B cell (primary cell): ENCODE measurements at regions not wholly inside any gene's neighbourhood (a gene's known extent, or its start where the extent isn't known, plus 50 kb on each side); places are given as distances from the start of the nearest gene placed in this dataset.

Source experiments
- CTCF ChIP-seq: fragments of 200-600 bp; IDR thresholded peaks from one replicate; pipeline ENCODE4 v1.8.0; 2022; ENCODE audit warnings: antibody characterized with exemption, mild to moderate bottlenecking
- EZH2 ChIP-seq: IDR thresholded peaks from 2 replicates; pipeline ENCODE4 v1.6.1; 2012; ENCODE audit warnings: borderline replicate concordance, low read depth, mild to moderate bottlenecking, moderate library complexity, low read length; ENCODE audit not compliant: insufficient read depth, poor library complexity, severe bottlenecking

GRCh38 chr2:175576270-175576669 is 394.8 kb upstream of the ATP5MC3 start:
- no peak for TF ChIP-seq CTCF
- TF ChIP-seq EZH2 = no peak
